Activated CD4-positive, alpha-beta T cell treated with anti-CD3 and anti-CD28 coated beads, Interleukin-2, amount 10 ng/mL, durations not matched to agents 24 days and 14 days (primary cell): ENCODE measurements at regions not wholly inside any gene's neighbourhood (a gene's known extent, or its start where the extent isn't known, plus 50 kb on each side); places are given as distances from the start of the nearest gene placed in this dataset.

Experiments used
- DNase-seq: peaks from one replicate; pipeline ENCODE4 v3.0.0; 2022
- H3K27ac Mint-ChIP-seq: one replicate; pipeline ENCODE4 v1.8.0; 2022; ENCODE audit warnings: mild to moderate bottlenecking, mixed read lengths
- H3K27me3 Mint-ChIP-seq: one replicate; pipeline ENCODE4 v1.8.0; 2022; ENCODE audit warnings: mixed read lengths
- H3K36me3 Mint-ChIP-seq: one replicate; pipeline ENCODE4 v1.8.0; 2022; ENCODE audit warnings: low read depth, mild to moderate bottlenecking, mixed read lengths
- H3K4me1 Mint-ChIP-seq: one replicate; pipeline ENCODE4 v1.8.0; 2021; ENCODE audit warnings: mixed read lengths
- H3K4me3 Mint-ChIP-seq: one replicate; pipeline ENCODE4 v1.8.0; 2022; ENCODE audit warnings: mild to moderate bottlenecking, moderate library complexity, mixed read lengths
- H3K9me3 Mint-ChIP-seq: one replicate; pipeline ENCODE4 v1.8.0; 2021; ENCODE audit warnings: mixed read lengths
- intact Hi-C: fragments of 100-400 bp; cut with micrococcal nuclease; formaldehyde crosslinking; loops from one replicate; pipeline ENCODE4 v1.15.1; 2023

- peak; percentile 73 for DNase-seq
- intact Hi-C loops, result loop anchor here (10.0 kb wide), 1 partner anchor 438 kb away; no protein-coding TSS in a partner anchor
Measured at GRCh38 chr3:163056874-163057497, 1560.4 kb downstream of the OTOL1 start.

GRCh38 chr3:163058031-163058854, 1561.6 kb downstream of the OTOL1 start:
- Mint-ChIP-seq H3K36me3 (no peaks in the 10 kb centered on the region), H3K4me1 (no peaks in the 10 kb centered on the region), H3K9me3 (no peaks in the 10 kb centered on the region), H3K4me3 (no peak overlapping the region), H3K27me3 (no peaks in the 10 kb centered on the region), H3K27ac (no peak overlapping the region)
- DNase-seq, result no peak
- intact Hi-C loops, result loop anchor here (10.0 kb wide), 1 partner anchor 437 kb away; no protein-coding TSS in a partner anchor

More at GRCh38 chr3:163056874-163057497, 1560.4 kb downstream of the OTOL1 start:
- Mint-ChIP-seq H3K4me1 (no peaks in the 10 kb centered on the region), H3K27ac (no peak overlapping the region), H3K36me3 (no peaks in the 10 kb centered on the region), H3K9me3 (no peaks in the 10 kb centered on the region), H3K4me3 (no peak overlapping the region), H3K27me3 (no peaks in the 10 kb centered on the region)

- no peak for DNase-seq
- intact Hi-C loops, result no loop called here
- H3K27ac Mint-ChIP-seq, result no peak overlapping the region
- H3K4me1 Mint-ChIP-seq, result no peaks in the 10 kb centered on the region
- peaks cover 8% of the 10 kb centered on the region for H3K9me3 Mint-ChIP-seq
- no peaks in the 10 kb centered on the region for H3K36me3 Mint-ChIP-seq
- H3K4me3 Mint-ChIP-seq, result no peak overlapping the region
- no peaks in the 10 kb centered on the region for H3K27me3 Mint-ChIP-seq
Measured at GRCh38 chr3:163071713-163072112, 1575.1 kb downstream of the OTOL1 start.
